Transverse colon (tissue), 4 donors: ENCODE measurements at regions not wholly inside any gene's neighbourhood (a gene's known extent, or its start where the extent isn't known, plus 50 kb on each side); places are given as distances from the start of the nearest gene placed in this dataset.

Experiments
- CTCF ChIP-seq, 5 experiments: fragments of 200-600 bp in 3 of 5; fragments of 450-650 bp in 2 of 5; sonication (generic) in 3 of 5; IDR thresholded peaks; 1 replicate in 2 of 5; 2 replicates in 3 of 5; pipeline ENCODE4 v1.5.1; 2016 to 2017; ENCODE audit warnings: antibody characterized with exemption in 5 of 5, inconsistent platforms in 3 of 5, mild to moderate bottlenecking in 2 of 5, moderate library complexity in 1 of 5
- POLR2A ChIP-seq: fragments of 450-650 bp; IDR thresholded peaks from one replicate; pipeline ENCODE4 v1.6.1; 2016; ENCODE audit warnings: antibody characterized with exemption, mild to moderate bottlenecking, moderate library complexity
- POLR2AphosphoS5 ChIP-seq, 3 donors: sonication (generic); formaldehyde crosslinking; IDR thresholded peaks; one replicate each; pipeline ENCODE4 v1.6.1; 2016; ENCODE audit warnings: antibody characterized with exemption in 3 of 3

- TF ChIP-seq CTCF (IDR thresholded peaks at IDR 0.05) (no peak), POLR2AphosphoS5 (IDR thresholded peaks at IDR 0.05) (peak in 1 of 3 donors; percentile 35), POLR2A (no peak)
Observed at GRCh38 chr13:80824229-80824628, 483.3 kb upstream of the SPRY2 start.
